Coronary artery (tissue), 2 donors: ENCODE measurements at regions not wholly inside any gene's neighbourhood (a gene's known extent, or its start where the extent isn't known, plus 50 kb on each side); places are given as distances from the start of the nearest gene placed in this dataset.
"Not testable (repeated sequence)": the region's sequence is repeated elsewhere in the genome, so short reads cannot be mapped to it uniquely, and the experiment has no call there.

Experiments used
- DNase-seq: peaks from one replicate; pipeline ENCODE4 v3.0.0-alpha.2; 2017; ENCODE audit warnings: low spot score
- H3K27ac ChIP-seq, 2 donors: fragments of 200-600 bp; sonication (generic); one replicate each; pipeline ENCODE4 v1.5.1; 2016 to 2019
- H3K4me3 ChIP-seq: fragments of 200-600 bp; sonication (generic); 2 replicates; pipeline ENCODE4 v1.5.1; 2016; ENCODE audit warnings: mild to moderate bottlenecking, moderate library complexity
- CTCF ChIP-seq: fragments of 200-600 bp; sonication (generic); IDR thresholded peaks from one replicate; pipeline ENCODE4 v1.5.1; 2019; ENCODE audit warnings: antibody characterized with exemption

- TF ChIP-seq CTCF: no peak
- DNase-seq: no peak
- Histone ChIP-seq H3K4me3 (no peak overlapping the region), H3K27ac (no peak overlapping the region)
Measured at GRCh38 chr5:125070961-125071360, 324.5 kb upstream of the ZNF608 start.

GRCh38 chr5:125073090-125073489, 326.7 kb upstream of the ZNF608 start:
- H3K27ac ChIP-seq: no peak overlapping the region
- no peak for DNase-seq
- TF ChIP-seq CTCF: no peak
- H3K4me3 ChIP-seq: no peak overlapping the region

- Histone ChIP-seq H3K4me3 (no peak overlapping the region), H3K27ac (no peak overlapping the region)
- DNase-seq: no peak
- TF ChIP-seq CTCF: no peak
Measured at GRCh38 chr5:125075567-125075966, 329.1 kb upstream of the ZNF608 start.

- not testable (repeated sequence) for H3K27ac ChIP-seq, DNase-seq, H3K4me3 ChIP-seq
Measured at GRCh38 chr5:125079028-125079427, 332.6 kb upstream of the ZNF608 start.

GRCh38 chr5:125081101-125081500, 334.7 kb upstream of the ZNF608 start:
- Histone ChIP-seq H3K4me3 (no peak overlapping the region), H3K27ac (no peak overlapping the region)
- TF ChIP-seq CTCF: no peak
- DNase-seq: no peak

- Histone ChIP-seq H3K4me3 (no peak overlapping the region), H3K27ac (no peak overlapping the region)
- TF ChIP-seq CTCF: no peak
- DNase-seq: no peak
Measured at GRCh38 chr5:125083981-125084380, 337.5 kb upstream of the ZNF608 start.

- no peak for TF ChIP-seq CTCF
- no peak overlapping the region for H3K4me3 ChIP-seq
- H3K27ac ChIP-seq: no peak overlapping the region
- DNase-seq: no peak
Measured at GRCh38 chr5:125085797-125086505, 339.5 kb upstream of the ZNF608 start.
